ENCODE measurements at regions not wholly inside any gene's neighbourhood (a gene's known extent, or its start where the extent isn't known, plus 50 kb on each side); places are given as distances from the start of the nearest gene placed in this dataset.

DNA sequence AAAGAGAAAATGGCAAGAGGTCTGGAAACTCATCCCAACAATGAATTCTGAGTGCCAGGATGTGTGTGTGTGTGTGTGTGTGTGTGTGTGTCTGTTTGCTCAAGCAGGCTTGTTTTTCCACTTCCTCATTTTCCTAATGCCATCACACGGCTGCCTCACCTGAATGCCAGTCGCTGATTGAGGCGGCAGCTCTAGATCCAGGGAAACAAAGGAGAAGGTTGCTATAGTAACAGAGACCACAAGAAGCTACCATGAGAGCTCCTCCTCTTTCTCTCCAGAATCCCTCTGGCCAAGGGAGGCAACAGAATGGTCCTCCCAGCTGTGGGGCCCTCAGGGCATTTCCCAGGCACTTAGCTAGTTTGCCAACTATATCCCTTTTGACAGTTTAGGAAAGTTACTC is 241.1 kb upstream of the TSHZ2 start:
- no peak for TF ChIP-seq CTCF (IDR thresholded peaks at IDR 0.05 in 2 of 3, conservative IDR thresholded peaks at IDR 0.05 in 1 of 3; ENCODE audit: control insufficient read depth in 2 of 3, extremely low read depth in 1 of 3, insufficient read depth in 1 of 3, low read depth in 3 of 3, low read length in 3 of 3)
- no peak for TF ChIP-seq E2F8 (IDR thresholded peaks at IDR 0.05; ENCODE audit: low read depth, partially characterized antibody)
- TF ChIP-seq BRCA1 (IDR thresholded peaks at IDR 0.05; ENCODE audit: low read depth, low read length): no peak
- no peak for TF ChIP-seq PBX3 (IDR thresholded peaks at IDR 0.05; ENCODE audit: insufficient replicate concordance, low read depth, low read length)
- no peak for TF ChIP-seq ZBTB33 (IDR thresholded peaks at IDR 0.05)
- TF ChIP-seq POLR2A (IDR thresholded peaks at IDR 0.05; ENCODE audit: low read depth, low read length): no peak
- TF ChIP-seq NRF1 (conservative IDR thresholded peaks at IDR 0.05; ENCODE audit: low read depth, low read length): no peak
- no peak for TF ChIP-seq MYC (IDR thresholded peaks at IDR 0.05; ENCODE audit: insufficient read depth, insufficient read length, insufficient replicate concordance, low read length, severe bottlenecking)
- no peak for TF ChIP-seq SIN3A (IDR thresholded peaks at IDR 0.05; ENCODE audit: low read depth, low read length)
- no peak for TF ChIP-seq KDM1A (IDR thresholded peaks at IDR 0.05; ENCODE audit: borderline replicate concordance)
- TF ChIP-seq LARP7 (IDR thresholded peaks at IDR 0.05): no peak
- no peak for TF ChIP-seq EZH2 (IDR thresholded peaks at IDR 0.05; ENCODE audit: borderline replicate concordance, control insufficient read depth, low read depth, low read length)

Measured in GM12878 (cell line).